Lower lobe of right lung (tissue), 2 donors: ENCODE measurements at regions not wholly inside any gene's neighbourhood (a gene's known extent, or its start where the extent isn't known, plus 50 kb on each side); places are given as distances from the start of the nearest gene placed in this dataset.
"Not testable (repeated sequence)": the region's sequence is repeated elsewhere in the genome, so short reads cannot be mapped to it uniquely, and the experiment has no call there.

ENCODE experiments used
- ATAC-seq, 2 donors: fragments of 200-7000 bp; cut with Tn5 transposase; one replicate each; pipeline ENCODE4 v1.9.1; 2020 to 2022; ENCODE audit warnings: mild to moderate bottlenecking in 2 of 2, moderate library complexity in 2 of 2
- DNase-seq: peaks from one replicate; pipeline ENCODE4 v3.0.0-alpha.2; 2020
- H3K27ac ChIP-seq: fragments of 200-600 bp; one replicate; pipeline ENCODE4 v1.8.0; 2022
- H3K27me3 ChIP-seq: fragments of 200-600 bp; one replicate; pipeline ENCODE4 v1.8.0; 2022; ENCODE audit warnings: low read depth
- H3K36me3 ChIP-seq: fragments of 200-600 bp; one replicate; pipeline ENCODE4 v1.8.0; 2022; ENCODE audit warnings: mild to moderate bottlenecking
- H3K4me1 ChIP-seq: fragments of 200-600 bp; one replicate; pipeline ENCODE4 v1.8.0; 2022
- H3K4me3 ChIP-seq: fragments of 200-600 bp; one replicate; pipeline ENCODE4 v1.8.0; 2022; ENCODE audit warnings: mild to moderate bottlenecking
- H3K9me3 ChIP-seq: fragments of 200-600 bp; one replicate; pipeline ENCODE4 v1.8.0; 2022
- CTCF ChIP-seq: fragments of 200-600 bp; IDR thresholded peaks from one replicate; pipeline ENCODE4 v1.8.0; 2022; ENCODE audit warnings: antibody characterized with exemption, mild to moderate bottlenecking
- intact Hi-C: fragments of 100-400 bp; cut with DNase I; formaldehyde crosslinking; loops from one replicate; pipeline ENCODE4 v1.11.0; 2022
- donor health status: DM: no; HTN: yes; CAD: no; lungs with severe emphysema.

DNA sequence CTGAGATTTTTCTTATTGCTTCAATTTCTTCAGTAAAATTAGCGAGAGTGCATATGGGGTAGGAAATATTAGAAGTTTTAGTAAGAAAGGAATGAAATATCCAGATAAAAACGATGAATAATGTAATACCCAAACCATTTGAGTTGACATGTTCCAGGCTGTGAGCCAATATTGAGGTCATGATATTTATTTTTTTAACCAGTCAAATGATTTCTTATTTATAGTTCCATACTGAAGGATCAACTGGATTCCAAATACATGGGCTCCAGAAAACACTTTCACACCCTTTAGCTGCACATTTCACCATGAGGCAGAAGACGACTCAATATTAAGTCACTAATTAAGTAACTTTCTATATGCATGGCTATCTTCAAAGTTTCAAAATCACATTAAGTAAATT is 312.5 kb downstream of the PPP1R3A start:
- no peak for TF ChIP-seq CTCF
- ATAC-seq (no peak), DNase-seq (no peak)
- H3K27me3 ChIP-seq: no peaks in the 10 kb centered on the region
- no peaks in the 10 kb centered on the region for H3K4me1 ChIP-seq
- no peaks in the 10 kb centered on the region for H3K9me3 ChIP-seq
- H3K36me3 ChIP-seq: no peaks in the 10 kb centered on the region
- H3K27ac ChIP-seq: no peak overlapping the region
- intact Hi-C loops: no loop called here
- H3K4me3 ChIP-seq: no peak overlapping the region

GRCh38 chr7:113600428-113600827 is 318.4 kb downstream of the PPP1R3A start:
- DNase-seq, H3K9me3 ChIP-seq, H3K27me3 ChIP-seq, H3K36me3 ChIP-seq, H3K4me3 ChIP-seq, intact Hi-C loops, ATAC-seq, H3K4me1 ChIP-seq, H3K27ac ChIP-seq: not testable (repeated sequence)

GRCh38 chr7:113593455-113593854 is 325.4 kb downstream of the PPP1R3A start:
- intact Hi-C loops, H3K27ac ChIP-seq, H3K27me3 ChIP-seq, H3K9me3 ChIP-seq, DNase-seq, H3K4me1 ChIP-seq, ATAC-seq, H3K4me3 ChIP-seq, H3K36me3 ChIP-seq: not testable (repeated sequence)

GRCh38 chr7:113592924-113593323 is 325.9 kb downstream of the PPP1R3A start:
- H3K36me3 ChIP-seq, H3K4me1 ChIP-seq, intact Hi-C loops, H3K27me3 ChIP-seq, H3K9me3 ChIP-seq, DNase-seq, H3K4me3 ChIP-seq, ATAC-seq, H3K27ac ChIP-seq: not testable (repeated sequence)

- no peak for TF ChIP-seq CTCF
- DNase-seq: no peak
Observed at GRCh38 chr7:113582471-113582870, 336.3 kb downstream of the PPP1R3A start.

GRCh38 chr7:113563257-113563656 is 355.6 kb downstream of the PPP1R3A start:
- H3K9me3 ChIP-seq, H3K4me1 ChIP-seq, DNase-seq, H3K4me3 ChIP-seq, ATAC-seq, H3K36me3 ChIP-seq, intact Hi-C loops, H3K27ac ChIP-seq, H3K27me3 ChIP-seq: not testable (repeated sequence)

More at GRCh38 chr7:113582471-113582870, 336.3 kb downstream of the PPP1R3A start:
- ATAC-seq: no peak
- no peaks in the 10 kb centered on the region for H3K9me3 ChIP-seq
- no peak overlapping the region for H3K4me3 ChIP-seq
- no peaks in the 10 kb centered on the region for H3K36me3 ChIP-seq
- intact Hi-C loops: no loop called here
- no peaks in the 10 kb centered on the region for H3K4me1 ChIP-seq
- no peaks in the 10 kb centered on the region for H3K27me3 ChIP-seq
- no peak overlapping the region for H3K27ac ChIP-seq

GRCh38 chr7:113562801-113563200 is 356.0 kb downstream of the PPP1R3A start:
- Histone ChIP-seq H3K27ac (no peak overlapping the region), H3K4me1 (no peaks in the 10 kb centered on the region), H3K4me3 (no peak overlapping the region), H3K9me3 (no peaks in the 10 kb centered on the region), H3K27me3 (no peaks in the 10 kb centered on the region), H3K36me3 (no peaks in the 10 kb centered on the region)
- intact Hi-C loops: no loop called here
- TF ChIP-seq CTCF: no peak
- ATAC-seq (no peak), DNase-seq (no peak)

DNA sequence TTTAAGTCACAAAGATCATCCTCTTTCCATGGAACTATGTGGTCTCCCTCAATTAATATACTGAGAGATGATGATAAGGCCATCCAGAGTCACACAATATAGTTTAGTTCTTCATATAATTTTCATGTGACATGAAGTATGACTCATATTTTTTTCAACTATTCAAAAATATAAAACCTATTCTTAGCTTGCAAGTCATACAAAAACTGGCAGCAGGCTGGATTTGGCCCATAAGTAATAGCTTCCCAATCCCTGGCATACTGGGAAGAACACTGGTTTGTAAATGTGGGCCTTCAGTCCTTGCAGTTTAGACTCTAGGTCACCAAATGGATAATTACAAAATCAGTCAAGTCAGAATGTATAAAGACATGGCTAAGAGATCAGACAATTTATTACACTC is 356.6 kb downstream of the PPP1R3A start:
- intact Hi-C loops: no loop called here
- DNase-seq: no peak

More for the DNA sequence above, 356.6 kb downstream of the PPP1R3A start:
- no peaks in the 10 kb centered on the region for H3K4me1 ChIP-seq
- ATAC-seq: no peak
- no peak overlapping the region for H3K4me3 ChIP-seq
- TF ChIP-seq CTCF: no peak
- no peak overlapping the region for H3K27ac ChIP-seq
- H3K9me3 ChIP-seq: no peaks in the 10 kb centered on the region
- no peaks in the 10 kb centered on the region for H3K36me3 ChIP-seq
- H3K27me3 ChIP-seq: no peaks in the 10 kb centered on the region
